ENCODE measurements at regions not wholly inside any gene's neighbourhood (a gene's known extent, or its start where the extent isn't known, plus 50 kb on each side); places are given as distances from the start of the nearest gene placed in this dataset.

- no peak overlapping the region for H3K4me3 ChIP-seq
- peaks cover 11% of the 10 kb centered on the region for H3K9me3 ChIP-seq
- ChIA-PET CTCF (interaction anchor here (1.0 to 1.5 kb wide), 2 partner anchors 27 to 231 kb away, joined by 3 to 4 read pairs; no protein-coding TSS in a partner anchor), POLR2A (no interaction called here)
- H3K27ac ChIP-seq, result no peak overlapping the region
- TF ChIP-seq NR3C1 (IDR thresholded peaks at IDR 0.05) (no peak), RFX5 (IDR thresholded peaks at IDR 0.05) (no peak), RCOR1 (IDR thresholded peaks at IDR 0.05; ENCODE audit: low read depth, low read length) (no peak), CHD4 (IDR thresholded peaks at IDR 0.05; ENCODE audit: borderline replicate concordance) (no peak), RAD21 (conservative IDR thresholded peaks at IDR 0.05 in 1 of 2, IDR thresholded peaks at IDR 0.05 in 1 of 2) (no peak), NPAS2 (CRISPR knock-in tag; IDR thresholded peaks at IDR 0.05; ENCODE audit: borderline replicate concordance) (no peak), USF2 (IDR thresholded peaks at IDR 0.05) (no peak), BHLHE40 (IDR thresholded peaks at IDR 0.05; ENCODE audit: low read depth, low read length) (no peak), ZSCAN20 (CRISPR knock-in tag; IDR thresholded peaks at IDR 0.05) (no peak)
- TF ChIP-seq, protein P1, sequence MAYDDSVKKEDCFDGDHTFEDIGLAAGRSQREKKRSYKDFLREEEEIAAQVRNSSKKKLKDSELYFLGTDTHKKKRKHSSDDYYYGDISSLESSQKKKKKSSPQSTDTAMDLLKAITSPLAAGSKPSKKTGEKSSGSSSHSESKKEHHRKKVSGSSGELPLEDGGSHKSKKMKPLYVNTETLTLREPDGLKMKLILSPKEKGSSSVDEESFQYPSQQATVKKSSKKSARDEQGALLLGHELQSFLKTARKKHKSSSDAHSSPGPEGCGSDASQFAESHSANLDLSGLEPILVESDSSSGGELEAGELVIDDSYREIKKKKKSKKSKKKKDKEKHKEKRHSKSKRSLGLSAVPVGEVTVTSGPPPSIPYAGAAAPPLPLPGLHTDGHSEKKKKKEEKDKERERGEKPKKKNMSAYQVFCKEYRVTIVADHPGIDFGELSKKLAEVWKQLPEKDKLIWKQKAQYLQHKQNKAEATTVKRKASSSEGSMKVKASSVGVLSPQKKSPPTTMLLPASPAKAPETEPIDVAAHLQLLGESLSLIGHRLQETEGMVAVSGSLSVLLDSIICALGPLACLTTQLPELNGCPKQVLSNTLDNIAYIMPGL (CRISPR knock-in tag; IDR thresholded peaks at IDR 0.05; ENCODE audit: borderline replicate concordance), result no peak
- H3K4me2 ChIP-seq, result no peak overlapping the region
- H3K4me1 ChIP-seq, result peaks cover 7% of the 10 kb centered on the region
- no peak for DNase-seq (ENCODE audit: low read depth in 1 of 2, low spot score in 1 of 2)
- no peak for FAIRE-seq
- WGBS (ENCODE audit: missing lambda C conversion rate), result 93% methylated on average over 2 of the region's 2 CpGs
- ATAC-seq, result no peak
Measured at GRCh38 chr2:173539615-173540014, 184.9 kb downstream of the CDCA7 start.

DNA sequence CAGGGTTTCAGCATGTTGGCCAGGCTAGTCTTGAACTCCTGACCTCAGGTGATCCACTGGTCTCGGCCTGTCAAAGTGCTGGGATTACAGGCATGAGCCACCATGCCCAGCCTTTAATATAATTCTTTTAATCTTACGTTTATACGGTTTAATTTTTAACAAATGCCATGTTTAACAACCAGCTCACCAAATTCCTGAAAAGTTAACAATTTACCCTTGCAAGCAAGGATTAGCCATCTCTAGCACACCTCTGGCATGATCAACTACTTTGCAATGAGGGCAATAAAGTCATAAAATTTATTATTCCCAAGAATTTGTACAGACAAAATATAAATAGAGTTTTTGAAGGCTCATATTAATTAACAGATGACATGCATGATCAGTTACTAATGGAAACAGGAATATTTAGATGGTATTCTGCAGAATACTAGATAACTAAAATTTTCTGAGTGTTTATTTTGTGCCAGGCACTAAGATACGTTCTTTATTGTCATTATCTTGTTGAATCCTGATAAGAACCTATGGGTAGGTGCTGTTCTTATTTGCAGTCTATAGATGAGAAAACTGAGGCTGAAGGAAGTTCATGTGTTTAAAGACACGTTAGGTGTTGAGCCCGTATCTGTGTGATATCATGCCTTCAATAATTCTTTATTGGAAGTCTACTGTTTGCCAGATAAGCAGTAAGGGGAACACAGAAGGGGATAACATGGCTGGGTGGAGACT, 190.1 kb downstream of the CDCA7 start:
- ChIA-PET POLR2A (no interaction called here), CTCF (interaction anchor here (0.6 kb wide), 1 partner anchor 437 kb away, joined by 3 read pairs; no protein-coding TSS in a partner anchor)
- peak overlapping the region; percentile 63 to 84 for H3K27ac ChIP-seq
- H3K4me1 ChIP-seq, result peaks cover 27% of the 10 kb centered on the region
- TF ChIP-seq HEYL (CRISPR knock-in tag; IDR thresholded peaks at IDR 0.05), result no peak
- TF ChIP-seq E2F6 (IDR thresholded peaks at IDR 0.05; ENCODE audit: borderline replicate concordance, low read depth), result no peak
- TF ChIP-seq TFCP2L1 (CRISPR knock-in tag; IDR thresholded peaks at IDR 0.05), result no peak
- no peak for TF ChIP-seq HOXB5 (CRISPR knock-in tag; IDR thresholded peaks at IDR 0.05)
- TF ChIP-seq POLR2A (IDR thresholded peaks at IDR 0.05; ENCODE audit: low read length), result no peak
- no peak for TF ChIP-seq ZNF302 (CRISPR knock-in tag; IDR thresholded peaks at IDR 0.05)
- no peak for TF ChIP-seq NFE2L2 (conservative IDR thresholded peaks at IDR 0.05; ENCODE audit: low read length)
- no peak for TF ChIP-seq ELK1 (IDR thresholded peaks at IDR 0.05; ENCODE audit: low read depth, low read length)
- TF ChIP-seq JUN (IDR thresholded peaks at IDR 0.05), result peak; percentile 28 to 32; a peak in 1 of 5 replicates
- TF ChIP-seq, protein P2, sequence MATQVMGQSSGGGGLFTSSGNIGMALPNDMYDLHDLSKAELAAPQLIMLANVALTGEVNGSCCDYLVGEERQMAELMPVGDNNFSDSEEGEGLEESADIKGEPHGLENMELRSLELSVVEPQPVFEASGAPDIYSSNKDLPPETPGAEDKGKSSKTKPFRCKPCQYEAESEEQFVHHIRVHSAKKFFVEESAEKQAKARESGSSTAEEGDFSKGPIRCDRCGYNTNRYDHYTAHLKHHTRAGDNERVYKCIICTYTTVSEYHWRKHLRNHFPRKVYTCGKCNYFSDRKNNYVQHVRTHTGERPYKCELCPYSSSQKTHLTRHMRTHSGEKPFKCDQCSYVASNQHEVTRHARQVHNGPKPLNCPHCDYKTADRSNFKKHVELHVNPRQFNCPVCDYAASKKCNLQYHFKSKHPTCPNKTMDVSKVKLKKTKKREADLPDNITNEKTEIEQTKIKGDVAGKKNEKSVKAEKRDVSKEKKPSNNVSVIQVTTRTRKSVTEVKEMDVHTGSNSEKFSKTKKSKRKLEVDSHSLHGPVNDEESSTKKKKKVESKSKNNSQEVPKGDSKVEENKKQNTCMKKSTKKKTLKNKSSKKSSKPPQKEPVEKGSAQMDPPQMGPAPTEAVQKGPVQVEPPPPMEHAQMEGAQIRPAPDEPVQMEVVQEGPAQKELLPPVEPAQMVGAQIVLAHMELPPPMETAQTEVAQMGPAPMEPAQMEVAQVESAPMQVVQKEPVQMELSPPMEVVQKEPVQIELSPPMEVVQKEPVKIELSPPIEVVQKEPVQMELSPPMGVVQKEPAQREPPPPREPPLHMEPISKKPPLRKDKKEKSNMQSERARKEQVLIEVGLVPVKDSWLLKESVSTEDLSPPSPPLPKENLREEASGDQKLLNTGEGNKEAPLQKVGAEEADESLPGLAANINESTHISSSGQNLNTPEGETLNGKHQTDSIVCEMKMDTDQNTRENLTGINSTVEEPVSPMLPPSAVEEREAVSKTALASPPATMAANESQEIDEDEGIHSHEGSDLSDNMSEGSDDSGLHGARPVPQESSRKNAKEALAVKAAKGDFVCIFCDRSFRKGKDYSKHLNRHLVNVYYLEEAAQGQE (IDR thresholded peaks at IDR 0.05), result no peak
- TF ChIP-seq GATA3 (IDR thresholded peaks at IDR 0.05; ENCODE audit: borderline replicate concordance), result peak; percentile 64; the same call in 1 of the 2 replicates
- TF ChIP-seq CBX2 (IDR thresholded peaks at IDR 0.05; ENCODE audit: borderline replicate concordance, low read depth), result no peak
- TF ChIP-seq JUNB (IDR thresholded peaks at IDR 0.05), result peak; percentile 51
- TF ChIP-seq PHF8 (IDR thresholded peaks at IDR 0.05; ENCODE audit: borderline replicate concordance, low read depth), result no peak
- peak in 1 of 2 experiments; percentile 68 for DNase-seq (ENCODE audit: low read depth in 1 of 2, low spot score in 1 of 2)
- H3K4me2 ChIP-seq, result peak overlapping the region; percentile 60
- no peak for FAIRE-seq
- H3K9me3 ChIP-seq, result peaks cover 6% of the 10 kb centered on the region; the same call in 2 of the 3 replicates
- peak; percentile 54 to 88; a peak in 4 of 6 replicates for ATAC-seq
- H3K4me3 ChIP-seq, result no peak overlapping the region
- 10% methylated on average over 6 of the region's 6 CpGs for WGBS (ENCODE audit: missing lambda C conversion rate)

Measured in A549 (cell line).